Endothelial cell of umbilical vein (primary cell): ENCODE measurements at regions not wholly inside any gene's neighbourhood (a gene's known extent, or its start where the extent isn't known, plus 50 kb on each side); places are given as distances from the start of the nearest gene placed in this dataset.

Experiments used
- BruUV-seq: library from RNA; stranded (reverse); fragments of 400-500 nt; replicated peaks from 2 replicates; lab custom pipeline; 2021; lab: Mats Ljungman, UMichigan
- CTCF ChIA-PET: fragments of 300-600, 350-600 bp; sonication (Branson Sonifier 250); formaldehyde crosslinking; loops from one replicate; lab custom pipeline; 2021; ENCODE audit warnings: antibody characterized with exemption, inconsistent platforms; lab: Charles Lee
- POLR2A ChIA-PET: fragments of 300-600, 350-600 bp; sonication (Branson Sonifier 250); formaldehyde crosslinking; loops from one replicate; lab custom pipeline; 2021; ENCODE audit warnings: antibody characterized with exemption, inconsistent platforms; lab: Charles Lee
- DNase-seq: peaks from one replicate; pipeline ENCODE4 v3.0.0-alpha.2; 2011; ENCODE audit warnings: low read depth, low spot score
- FAIRE-seq: peaks from 2 replicates; lab custom pipeline; 2011; peaks lifted over from hg19 to GRCh38; lab: Jason Lieb, UNC
- H2AFZ ChIP-seq: 2 replicates; pipeline ENCODE4 v1.6.0; 2012; ENCODE audit warnings: low read depth, low read length, control low read depth, inconsistent platforms
- H3K27ac ChIP-seq: 2 replicates; pipeline ENCODE4 v1.5.1; 2011; ENCODE audit warnings: low read depth, mild to moderate bottlenecking, control low read depth, low read length, moderate library complexity; ENCODE audit not compliant: insufficient read depth
- H3K27me3 ChIP-seq, 2 experiments: 2 replicates each; pipeline versions ENCODE4 v1.6.0 to v1.6.1; 2011; ENCODE audit warnings: low read length in 2 of 2, mixed read lengths in 1 of 2; ENCODE audit not compliant: control insufficient read depth in 2 of 2, insufficient read depth in 2 of 2
- H3K36me3 ChIP-seq, 2 experiments: 2 replicates in 1 of 2; 3 replicates in 1 of 2; pipeline ENCODE4 v1.5.1; 2011; ENCODE audit warnings: low read length in 2 of 2, mild to moderate bottlenecking in 1 of 2, moderate library complexity in 1 of 2; ENCODE audit not compliant: control insufficient read depth in 2 of 2, insufficient read depth in 2 of 2; ENCODE audit errors: extremely low read depth in 1 of 2
- H3K4me1 ChIP-seq: 3 replicates; pipeline ENCODE4 v1.5.1; 2011; ENCODE audit warnings: mild to moderate bottlenecking, low read length; ENCODE audit not compliant: control insufficient read depth, insufficient read depth; ENCODE audit errors: extremely low read depth
- H3K4me2 ChIP-seq: 2 replicates; pipeline ENCODE4 v1.6.1; 2011; ENCODE audit warnings: low read length, control low read depth, mixed read lengths; ENCODE audit not compliant: insufficient read depth
- H3K4me3 ChIP-seq, 3 experiments: fragments of 200-600 bp in 1 of 3; sonication (generic), shearing (Covaris generic) in 1 of 3; replicated peaks in 1 of 3; 2 replicates each; pipeline ENCODE4 v1.5.1; 2011 to 2016; ENCODE audit warnings: control low read depth in 3 of 3, low read length in 3 of 3, mild to moderate bottlenecking in 2 of 3, inconsistent platforms in 1 of 3, low read depth in 1 of 3, moderate library complexity in 1 of 3; ENCODE audit not compliant: insufficient read depth in 1 of 3
- H3K79me2 ChIP-seq: 2 replicates; pipeline ENCODE4 v1.6.0; 2012; ENCODE audit warnings: low read length, inconsistent platforms; ENCODE audit not compliant: control insufficient read depth, insufficient read depth
- H3K9ac ChIP-seq: replicated peaks from 2 replicates; pipeline ENCODE3; 2011; ENCODE audit warnings: low read length, control low read depth; ENCODE audit not compliant: insufficient read depth; ENCODE audit errors: extremely low read depth
- H3K9me1 ChIP-seq: replicated peaks from 3 replicates; pipeline ENCODE4 v1.6.0; 2011; ENCODE audit warnings: mild to moderate bottlenecking, low read length; ENCODE audit not compliant: control insufficient read depth, insufficient read depth; ENCODE audit errors: extremely low read depth
- H3K9me3 ChIP-seq: replicated peaks from 2 replicates; pipeline ENCODE4 v1.5.1; 2012; ENCODE audit warnings: low read length, inconsistent platforms; ENCODE audit not compliant: control insufficient read depth, insufficient read depth
- H4K20me1 ChIP-seq: replicated peaks from 2 replicates; pipeline ENCODE3; 2011; ENCODE audit warnings: mild to moderate bottlenecking, low read length; ENCODE audit not compliant: control insufficient read depth, insufficient read depth; ENCODE audit errors: extremely low read depth
- CTCF ChIP-seq, 2 donors: IDR thresholded peaks; 1 replicate in 1 of 2; 2 replicates in 1 of 2; pipeline ENCODE4 v1.5.1; 2011; ENCODE audit warnings: low read length in 2 of 2, mild to moderate bottlenecking in 2 of 2, moderate library complexity in 2 of 2, control low read depth in 1 of 2, inconsistent platforms in 1 of 2, low read depth in 1 of 2; ENCODE audit not compliant: insufficient read depth in 1 of 2; ENCODE audit errors: extremely low read depth in 1 of 2
- EZH2 ChIP-seq: IDR thresholded peaks from 2 replicates; pipeline ENCODE4 v1.6.1; 2012; ENCODE audit warnings: borderline replicate concordance, low read depth, mild to moderate bottlenecking, moderate library complexity, low read length, inconsistent platforms; ENCODE audit not compliant: severe bottlenecking
- FOS ChIP-seq: IDR thresholded peaks from 2 replicates; pipeline ENCODE4 v1.6.1; 2011; ENCODE audit warnings: mild to moderate bottlenecking, low read length, moderate library complexity, borderline replicate concordance; ENCODE audit not compliant: insufficient read depth
- GATA2 ChIP-seq: IDR thresholded peaks from 2 replicates; pipeline ENCODE4 v1.7.0; 2011; ENCODE audit warnings: low read depth, mild to moderate bottlenecking, moderate library complexity, mixed read lengths, low read length; ENCODE audit not compliant: insufficient read length, insufficient read depth
- JUN ChIP-seq: IDR thresholded peaks from 2 replicates; pipeline ENCODE4 v1.6.1; 2011; ENCODE audit warnings: borderline replicate concordance, low read depth; ENCODE audit not compliant: insufficient read length, insufficient read depth
- MYC ChIP-seq: IDR thresholded peaks from one replicate; pipeline ENCODE4 v1.6.1; 2011; ENCODE audit warnings: mild to moderate bottlenecking, low read depth, low read length
- POLR2A ChIP-seq: IDR thresholded peaks from 2 replicates; pipeline ENCODE4 v1.6.1; 2012; ENCODE audit warnings: low read depth, mild to moderate bottlenecking, control low read depth, low read length
- POLR2AphosphoS5 ChIP-seq: IDR thresholded peaks from 2 replicates; pipeline ENCODE4 v1.6.1; 2012; ENCODE audit warnings: low read depth, mild to moderate bottlenecking, control low read depth, low read length, moderate library complexity; ENCODE audit not compliant: insufficient read depth
- dilution Hi-C: fragments of 300-500 bp; cut with MboI; formaldehyde crosslinking; loops from one replicate; pipeline ENCODE4 v1.15.0; 2019; ENCODE audit warnings: low sequenced_read_pairs; ENCODE audit not compliant: extremely low pct_ligation_motif_present
- intact Hi-C: fragments of 100-400 bp; cut with micrococcal nuclease; formaldehyde crosslinking; loops from one replicate; pipeline ENCODE4 v1.10.0; 2022
- TF ChIP-seq, protein P1 (sequence below): IDR thresholded peaks from 2 replicates; pipeline ENCODE4 v1.6.1; 2011; ENCODE audit not compliant: insufficient read depth, insufficient read length

DNA sequence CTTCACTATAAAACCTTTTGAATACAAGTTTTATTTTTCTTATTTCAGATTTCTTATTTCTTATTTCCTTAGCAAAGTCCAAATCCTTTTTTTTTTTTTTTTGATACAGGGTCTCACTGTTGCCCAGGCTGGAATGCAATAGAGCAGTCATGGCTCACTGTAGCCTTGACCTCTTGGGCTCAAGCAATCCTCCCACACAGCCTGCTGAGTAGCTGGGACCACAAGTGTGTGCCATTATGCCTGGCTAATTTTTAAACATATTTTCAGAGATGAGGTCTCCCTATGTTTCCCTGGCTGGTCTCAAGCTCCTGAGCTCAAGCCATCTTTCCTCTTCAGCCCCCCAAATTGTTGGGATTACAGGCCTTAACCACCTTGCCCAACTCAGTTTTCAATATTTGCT, 334.3 kb downstream of the DLEU7 start:
- H3K9me3 ChIP-seq = no peaks in the 10 kb centered on the region
- H3K9ac ChIP-seq = no peak overlapping the region
- H4K20me1 ChIP-seq = no peaks in the 10 kb centered on the region
- dilution Hi-C loops = no loop called here
- no peak overlapping the region for H2AFZ ChIP-seq
- no peaks in the 10 kb centered on the region for H3K4me1 ChIP-seq
- no peak overlapping the region for H3K4me2 ChIP-seq
- no peaks in the 10 kb centered on the region for H3K36me3 ChIP-seq
- CTCF ChIA-PET = interaction anchor here (0.7 kb wide), 1 partner anchor 29 kb away, joined by 3 read pairs; no protein-coding TSS in a partner anchor
- no peaks in the 10 kb centered on the region for H3K9me1 ChIP-seq
- no peak overlapping the region for H3K4me3 ChIP-seq
- POLR2A ChIA-PET = no interaction called here
- H3K27ac ChIP-seq = no peak overlapping the region
- no peak for DNase-seq
- H3K79me2 ChIP-seq = no peaks in the 10 kb centered on the region
- TF ChIP-seq POLR2A (no peak), FOS (no peak), POLR2AphosphoS5 (no peak), GATA2 (no peak), MYC (no peak), CTCF (IDR thresholded peaks at IDR 0.05; ENCODE audit: extremely low read depth in 1 of 2, insufficient read depth in 1 of 2, low read depth in 1 of 2, low read length in 2 of 2) (no peak), JUN (no peak), EZH2 (no peak)
- TF ChIP-seq, protein P1, sequence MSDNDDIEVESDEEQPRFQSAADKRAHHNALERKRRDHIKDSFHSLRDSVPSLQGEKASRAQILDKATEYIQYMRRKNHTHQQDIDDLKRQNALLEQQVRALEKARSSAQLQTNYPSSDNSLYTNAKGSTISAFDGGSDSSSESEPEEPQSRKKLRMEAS = no peak
- no peak for FAIRE-seq
- BruUV-seq = no TSS peak
- intact Hi-C loops = no loop called here
- H3K27me3 ChIP-seq = no peaks in the 10 kb centered on the region
